ENCODE measurements at regions not wholly inside any gene's neighbourhood (a gene's known extent, or its start where the extent isn't known, plus 50 kb on each side); places are given as distances from the start of the nearest gene placed in this dataset.

- H3K4me3 Mint-ChIP-seq, result no peak overlapping the region
- no peaks in the 10 kb centered on the region for H3K4me1 Mint-ChIP-seq (ENCODE audit: low read depth)
- peaks cover 9% of the 10 kb centered on the region for H3K9me3 Mint-ChIP-seq
- H3K27me3 Mint-ChIP-seq (ENCODE audit: low read depth), result no peaks in the 10 kb centered on the region
- H3K36me3 Mint-ChIP-seq (ENCODE audit: low read depth), result no peaks in the 10 kb centered on the region
- no peak overlapping the region for H3K27ac Mint-ChIP-seq
Measured at GRCh38 chr9:23582836-23583235, 243.2 kb downstream of the ELAVL2 start.

GRCh38 chr9:23586906-23587305 is 239.1 kb downstream of the ELAVL2 start:
- no peak overlapping the region for H3K27ac Mint-ChIP-seq
- H3K4me1 Mint-ChIP-seq (ENCODE audit: low read depth), result peaks cover 4% of the 10 kb centered on the region
- H3K9me3 Mint-ChIP-seq, result peaks cover 13% of the 10 kb centered on the region
- no peak overlapping the region for H3K4me3 Mint-ChIP-seq
- H3K36me3 Mint-ChIP-seq (ENCODE audit: low read depth), result no peaks in the 10 kb centered on the region
- no peaks in the 10 kb centered on the region for H3K27me3 Mint-ChIP-seq (ENCODE audit: low read depth)

- Mint-ChIP-seq H3K4me3 (no peak overlapping the region), H3K36me3 (ENCODE audit: low read depth) (no peaks in the 10 kb centered on the region), H3K27me3 (ENCODE audit: low read depth) (no peaks in the 10 kb centered on the region), H3K4me1 (ENCODE audit: low read depth) (peaks cover 4% of the 10 kb centered on the region), H3K9me3 (peaks cover 13% of the 10 kb centered on the region), H3K27ac (no peak overlapping the region)
Measured at GRCh38 chr9:23587433-23587832, 238.6 kb downstream of the ELAVL2 start.

- Mint-ChIP-seq H3K27ac (no peak overlapping the region), H3K4me1 (ENCODE audit: low read depth) (peaks cover 4% of the 10 kb centered on the region), H3K4me3 (no peak overlapping the region), H3K27me3 (ENCODE audit: low read depth) (no peaks in the 10 kb centered on the region), H3K9me3 (peaks cover 13% of the 10 kb centered on the region), H3K36me3 (ENCODE audit: low read depth) (no peaks in the 10 kb centered on the region)
Measured at GRCh38 chr9:23587903-23588302, 238.1 kb downstream of the ELAVL2 start.

GRCh38 chr9:23590276-23591000 is 235.6 kb downstream of the ELAVL2 start:
- Mint-ChIP-seq H3K27ac (no peak overlapping the region), H3K36me3 (ENCODE audit: low read depth) (no peaks in the 10 kb centered on the region), H3K27me3 (ENCODE audit: low read depth) (no peaks in the 10 kb centered on the region), H3K4me3 (no peak overlapping the region), H3K4me1 (ENCODE audit: low read depth) (peaks cover 4% of the 10 kb centered on the region), H3K9me3 (peaks cover 9% of the 10 kb centered on the region)

- H3K4me1 Mint-ChIP-seq (ENCODE audit: low read depth), result peaks cover 4% of the 10 kb centered on the region
- no peaks in the 10 kb centered on the region for H3K36me3 Mint-ChIP-seq (ENCODE audit: low read depth)
Measured at GRCh38 chr9:23594421-23594820, 231.6 kb downstream of the ELAVL2 start.

GRCh38 chr9:23596913-23597634 is 229.0 kb downstream of the ELAVL2 start:
- no peaks in the 10 kb centered on the region for H3K9me3 Mint-ChIP-seq
- H3K4me3 Mint-ChIP-seq, result no peak overlapping the region
- H3K36me3 Mint-ChIP-seq (ENCODE audit: low read depth), result no peaks in the 10 kb centered on the region
- no peaks in the 10 kb centered on the region for H3K4me1 Mint-ChIP-seq (ENCODE audit: low read depth)
- no peak overlapping the region for H3K27ac Mint-ChIP-seq
- no peaks in the 10 kb centered on the region for H3K27me3 Mint-ChIP-seq (ENCODE audit: low read depth)

More at GRCh38 chr9:23594421-23594820, 231.6 kb downstream of the ELAVL2 start:
- no peak overlapping the region for H3K4me3 Mint-ChIP-seq
- H3K27ac Mint-ChIP-seq, result no peak overlapping the region
- H3K27me3 Mint-ChIP-seq (ENCODE audit: low read depth), result no peaks in the 10 kb centered on the region
- peaks cover 9% of the 10 kb centered on the region for H3K9me3 Mint-ChIP-seq

GRCh38 chr9:23598994-23599393 is 227.0 kb downstream of the ELAVL2 start:
- H3K36me3 Mint-ChIP-seq (ENCODE audit: low read depth), result no peaks in the 10 kb centered on the region
- no peak overlapping the region for H3K4me3 Mint-ChIP-seq
- no peaks in the 10 kb centered on the region for H3K27me3 Mint-ChIP-seq (ENCODE audit: low read depth)
- no peak overlapping the region for H3K27ac Mint-ChIP-seq
- H3K9me3 Mint-ChIP-seq, result no peaks in the 10 kb centered on the region
- no peaks in the 10 kb centered on the region for H3K4me1 Mint-ChIP-seq (ENCODE audit: low read depth)

- Mint-ChIP-seq H3K9me3 (no peaks in the 10 kb centered on the region), H3K27ac (no peak overlapping the region), H3K27me3 (ENCODE audit: low read depth) (no peaks in the 10 kb centered on the region), H3K4me1 (ENCODE audit: low read depth) (no peaks in the 10 kb centered on the region), H3K36me3 (ENCODE audit: low read depth) (no peaks in the 10 kb centered on the region), H3K4me3 (no peak overlapping the region)
Measured at GRCh38 chr9:23603311-23603710, 222.7 kb downstream of the ELAVL2 start.

- Mint-ChIP-seq H3K36me3 (ENCODE audit: low read depth) (no peaks in the 10 kb centered on the region), H3K27me3 (ENCODE audit: low read depth) (no peaks in the 10 kb centered on the region), H3K4me3 (no peak overlapping the region), H3K27ac (no peak overlapping the region), H3K9me3 (no peaks in the 10 kb centered on the region), H3K4me1 (ENCODE audit: low read depth) (no peaks in the 10 kb centered on the region)
Measured at GRCh38 chr9:23606107-23606506, 219.9 kb downstream of the ELAVL2 start.

GRCh38 chr9:23608456-23608855 is 217.6 kb downstream of the ELAVL2 start:
- Mint-ChIP-seq H3K4me3 (no peak overlapping the region), H3K27me3 (ENCODE audit: low read depth) (no peaks in the 10 kb centered on the region), H3K36me3 (ENCODE audit: low read depth) (no peaks in the 10 kb centered on the region), H3K9me3 (no peaks in the 10 kb centered on the region), H3K27ac (no peak overlapping the region), H3K4me1 (ENCODE audit: low read depth) (no peaks in the 10 kb centered on the region)

GRCh38 chr9:23611869-23612268 is 214.2 kb downstream of the ELAVL2 start:
- Mint-ChIP-seq H3K27me3 (ENCODE audit: low read depth) (no peaks in the 10 kb centered on the region), H3K27ac (no peak overlapping the region), H3K36me3 (ENCODE audit: low read depth) (no peaks in the 10 kb centered on the region), H3K4me3 (no peak overlapping the region), H3K9me3 (no peaks in the 10 kb centered on the region), H3K4me1 (ENCODE audit: low read depth) (no peaks in the 10 kb centered on the region)

- H3K27me3 Mint-ChIP-seq (ENCODE audit: low read depth), result no peaks in the 10 kb centered on the region
- no peak overlapping the region for H3K4me3 Mint-ChIP-seq
- no peaks in the 10 kb centered on the region for H3K4me1 Mint-ChIP-seq (ENCODE audit: low read depth)
- H3K27ac Mint-ChIP-seq, result no peak overlapping the region
- H3K36me3 Mint-ChIP-seq (ENCODE audit: low read depth), result no peaks in the 10 kb centered on the region
- H3K9me3 Mint-ChIP-seq, result peaks cover 6% of the 10 kb centered on the region
Measured at GRCh38 chr9:23615569-23615968, 210.5 kb downstream of the ELAVL2 start.

- Mint-ChIP-seq H3K9me3 (peaks cover 16% of the 10 kb centered on the region), H3K36me3 (ENCODE audit: low read depth) (no peaks in the 10 kb centered on the region), H3K4me1 (ENCODE audit: low read depth) (no peaks in the 10 kb centered on the region), H3K27ac (no peak overlapping the region), H3K4me3 (no peak overlapping the region), H3K27me3 (ENCODE audit: low read depth) (no peaks in the 10 kb centered on the region)
Measured at GRCh38 chr9:23621188-23621587, 204.9 kb downstream of the ELAVL2 start.

GRCh38 chr9:23621924-23622323 is 204.1 kb downstream of the ELAVL2 start:
- no peak overlapping the region for H3K27ac Mint-ChIP-seq

More at GRCh38 chr9:23621924-23622323, 204.1 kb downstream of the ELAVL2 start:
- Mint-ChIP-seq H3K36me3 (ENCODE audit: low read depth) (no peaks in the 10 kb centered on the region), H3K27me3 (ENCODE audit: low read depth) (no peaks in the 10 kb centered on the region), H3K4me1 (ENCODE audit: low read depth) (no peaks in the 10 kb centered on the region), H3K9me3 (peaks cover 16% of the 10 kb centered on the region), H3K4me3 (no peak overlapping the region)
